ENCODE measurements at regions not wholly inside any gene's neighbourhood (a gene's known extent, or its start where the extent isn't known, plus 50 kb on each side); places are given as distances from the start of the nearest gene placed in this dataset.

DNA sequence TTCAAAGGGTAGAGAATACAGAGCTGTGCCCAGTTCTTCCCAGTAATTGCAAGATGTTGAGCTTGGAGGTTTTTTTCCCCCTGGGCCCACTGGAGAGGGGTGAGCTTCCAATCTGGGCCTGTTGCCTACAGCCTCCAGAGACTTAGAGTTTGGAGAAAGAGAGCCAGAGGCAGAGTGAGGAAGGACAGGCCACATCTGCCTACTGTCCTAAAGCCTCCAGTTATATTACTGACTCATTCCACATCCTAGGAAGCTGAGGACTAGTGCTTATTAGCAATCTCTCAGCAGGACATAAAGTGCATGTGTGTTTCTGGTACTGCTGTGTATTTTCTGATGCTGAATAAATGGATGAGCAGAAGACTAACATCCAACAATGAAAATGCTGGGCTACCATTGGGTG is 181.0 kb upstream of the MAMLD1 start:
- H3K9me3 ChIP-seq (ENCODE audit: control insufficient read depth, insufficient read depth, low read length), result peaks cover 3% of the 10 kb centered on the region
- no peaks in the 10 kb centered on the region for H3K4me1 ChIP-seq (ENCODE audit: control insufficient read depth, insufficient read depth, low read length)
- no peak overlapping the region for H3K4me3 ChIP-seq (ENCODE audit: low read depth, low read length)
- no peaks in the 10 kb centered on the region for H3K27me3 ChIP-seq (ENCODE audit: control insufficient read depth, insufficient read depth, low read length)
- H3K36me3 ChIP-seq (ENCODE audit: control insufficient read depth, insufficient read depth, low read length), result no peaks in the 10 kb centered on the region
- H3K9ac ChIP-seq (ENCODE audit: low read depth, low read length), result no peak overlapping the region

DNA sequence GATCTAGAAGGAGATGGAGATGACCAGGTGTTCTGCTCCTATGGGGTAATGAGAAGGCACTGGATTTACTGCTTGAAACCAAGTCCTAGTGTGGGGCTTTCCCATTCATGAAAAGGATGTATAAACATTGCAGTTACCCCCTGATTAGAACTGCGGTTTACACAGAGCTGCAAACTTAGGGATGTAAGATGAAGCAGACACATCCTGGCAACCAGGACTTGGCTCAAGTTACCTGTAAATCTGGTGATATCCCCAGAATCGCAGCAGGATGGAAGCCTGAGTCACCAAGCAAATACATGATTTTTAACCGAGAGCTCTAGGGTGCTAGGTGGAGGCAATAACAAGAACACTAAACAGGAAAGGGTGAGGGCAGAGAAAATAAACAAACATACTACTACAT is 178.6 kb upstream of the MAMLD1 start:
- Histone ChIP-seq H3K36me3 (ENCODE audit: control insufficient read depth, insufficient read depth, low read length) (no peaks in the 10 kb centered on the region), H3K4me1 (ENCODE audit: control insufficient read depth, insufficient read depth, low read length) (no peaks in the 10 kb centered on the region), H3K27me3 (ENCODE audit: control insufficient read depth, insufficient read depth, low read length) (no peaks in the 10 kb centered on the region), H3K9me3 (ENCODE audit: control insufficient read depth, insufficient read depth, low read length) (no peaks in the 10 kb centered on the region), H3K9ac (ENCODE audit: low read depth, low read length) (no peak overlapping the region), H3K4me3 (ENCODE audit: low read depth, low read length) (no peak overlapping the region)

GRCh38 chrX:150185766-150186165 is 177.4 kb upstream of the MAMLD1 start:
- no peaks in the 10 kb centered on the region for H3K4me1 ChIP-seq (ENCODE audit: control insufficient read depth, insufficient read depth, low read length)
- H3K4me3 ChIP-seq (ENCODE audit: low read depth, low read length), result no peak overlapping the region
- H3K9me3 ChIP-seq (ENCODE audit: control insufficient read depth, insufficient read depth, low read length), result no peaks in the 10 kb centered on the region
- H3K27me3 ChIP-seq (ENCODE audit: control insufficient read depth, insufficient read depth, low read length), result no peaks in the 10 kb centered on the region
- no peaks in the 10 kb centered on the region for H3K36me3 ChIP-seq (ENCODE audit: control insufficient read depth, insufficient read depth, low read length)
- H3K9ac ChIP-seq (ENCODE audit: low read depth, low read length), result no peak overlapping the region

DNA sequence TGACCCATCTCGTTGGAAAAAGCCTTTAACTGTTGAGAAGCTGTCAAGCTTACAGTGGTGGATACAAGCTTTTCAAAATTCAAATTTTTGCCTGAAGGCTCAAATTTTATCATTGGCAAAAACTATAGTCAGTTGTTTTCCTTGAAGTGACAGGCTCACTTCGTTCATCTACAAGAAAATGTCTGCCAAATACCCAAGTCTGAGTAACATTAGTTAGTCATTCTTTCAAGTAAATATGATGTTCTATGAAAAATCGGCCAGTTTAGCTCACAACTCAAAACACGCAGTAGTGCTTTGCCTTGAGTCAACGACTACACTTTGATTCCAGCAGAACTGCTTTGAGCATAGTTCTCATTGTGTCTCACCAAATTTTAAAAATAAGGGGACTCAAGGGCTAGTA is 170.3 kb upstream of the MAMLD1 start:
- Histone ChIP-seq H3K9me3 (ENCODE audit: control insufficient read depth, insufficient read depth, low read length) (peaks cover 6% of the 10 kb centered on the region), H3K4me1 (ENCODE audit: control insufficient read depth, insufficient read depth, low read length) (no peaks in the 10 kb centered on the region), H3K36me3 (ENCODE audit: control insufficient read depth, insufficient read depth, low read length) (no peaks in the 10 kb centered on the region), H3K4me3 (ENCODE audit: low read depth, low read length) (no peak overlapping the region), H3K27me3 (ENCODE audit: control insufficient read depth, insufficient read depth, low read length) (no peaks in the 10 kb centered on the region), H3K9ac (ENCODE audit: low read depth, low read length) (no peak overlapping the region)

DNA sequence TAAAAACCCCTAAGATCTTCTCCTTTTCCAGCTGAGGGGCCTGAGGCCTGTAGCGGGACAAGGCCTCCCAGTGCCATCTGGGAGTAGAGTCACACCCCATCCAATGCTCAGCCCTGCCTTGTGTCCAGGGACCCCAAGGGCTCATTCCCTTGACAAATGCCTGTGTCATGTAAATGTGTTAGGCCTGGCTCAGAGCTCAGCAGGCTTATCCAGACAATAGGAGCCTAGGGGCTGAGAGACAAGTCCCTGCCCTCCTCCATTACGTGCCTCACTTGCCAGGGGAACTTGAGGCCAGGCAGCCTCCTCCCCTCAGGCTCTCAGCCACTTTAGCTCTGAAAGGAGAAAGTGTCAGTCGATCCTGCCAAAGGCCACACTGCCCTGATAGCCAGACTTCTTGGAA is 166.8 kb upstream of the MAMLD1 start:
- Histone ChIP-seq H3K36me3 (ENCODE audit: control insufficient read depth, insufficient read depth, low read length) (no peaks in the 10 kb centered on the region), H3K4me1 (ENCODE audit: control insufficient read depth, insufficient read depth, low read length) (no peaks in the 10 kb centered on the region), H3K4me3 (ENCODE audit: low read depth, low read length) (no peak overlapping the region), H3K9me3 (ENCODE audit: control insufficient read depth, insufficient read depth, low read length) (peaks cover 6% of the 10 kb centered on the region), H3K9ac (ENCODE audit: low read depth, low read length) (no peak overlapping the region), H3K27me3 (ENCODE audit: control insufficient read depth, insufficient read depth, low read length) (no peaks in the 10 kb centered on the region)

- peaks cover 6% of the 10 kb centered on the region for H3K9me3 ChIP-seq (ENCODE audit: control insufficient read depth, insufficient read depth, low read length)
- H3K4me1 ChIP-seq (ENCODE audit: control insufficient read depth, insufficient read depth, low read length), result no peaks in the 10 kb centered on the region
- H3K27me3 ChIP-seq (ENCODE audit: control insufficient read depth, insufficient read depth, low read length), result no peaks in the 10 kb centered on the region
- no peak overlapping the region for H3K9ac ChIP-seq (ENCODE audit: low read depth, low read length)
- H3K36me3 ChIP-seq (ENCODE audit: control insufficient read depth, insufficient read depth, low read length), result no peaks in the 10 kb centered on the region
- no peak overlapping the region for H3K4me3 ChIP-seq (ENCODE audit: low read depth, low read length)
These were observed 165.7 kb upstream of the MAMLD1 start for GRCh38 chrX:150197388-150197787.

DNA sequence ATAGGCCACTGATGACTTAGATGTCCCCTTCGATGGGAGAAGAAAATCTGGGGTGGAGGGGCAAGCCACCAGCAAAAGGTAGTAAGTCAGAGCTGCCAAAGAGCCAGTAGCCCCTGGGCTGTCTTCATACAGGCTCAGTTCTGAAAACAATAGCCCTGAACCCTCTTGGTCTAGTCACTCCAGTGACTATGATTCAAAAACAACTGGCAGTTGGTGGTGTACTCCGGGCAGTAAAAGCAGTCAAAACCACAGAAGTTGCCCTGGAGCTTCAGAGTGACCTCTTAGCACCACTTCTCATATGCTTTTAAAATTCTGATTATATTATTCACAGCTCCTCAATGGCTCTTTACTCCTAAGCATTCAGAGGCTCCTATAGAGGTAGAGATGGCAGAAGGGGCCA is 164.3 kb upstream of the MAMLD1 start:
- Histone ChIP-seq H3K27me3 (ENCODE audit: control insufficient read depth, insufficient read depth, low read length) (no peaks in the 10 kb centered on the region), H3K4me1 (ENCODE audit: control insufficient read depth, insufficient read depth, low read length) (no peaks in the 10 kb centered on the region), H3K9me3 (ENCODE audit: control insufficient read depth, insufficient read depth, low read length) (peaks cover 6% of the 10 kb centered on the region), H3K4me3 (ENCODE audit: low read depth, low read length) (no peak overlapping the region), H3K36me3 (ENCODE audit: control insufficient read depth, insufficient read depth, low read length) (no peaks in the 10 kb centered on the region), H3K9ac (ENCODE audit: low read depth, low read length) (no peak overlapping the region)

- Histone ChIP-seq H3K9ac (ENCODE audit: low read depth, low read length) (no peak overlapping the region), H3K4me1 (ENCODE audit: control insufficient read depth, insufficient read depth, low read length) (no peaks in the 10 kb centered on the region), H3K9me3 (ENCODE audit: control insufficient read depth, insufficient read depth, low read length) (peaks cover 6% of the 10 kb centered on the region)
These were observed 163.9 kb upstream of the MAMLD1 start for GRCh38 chrX:150199181-150199580.

DNA sequence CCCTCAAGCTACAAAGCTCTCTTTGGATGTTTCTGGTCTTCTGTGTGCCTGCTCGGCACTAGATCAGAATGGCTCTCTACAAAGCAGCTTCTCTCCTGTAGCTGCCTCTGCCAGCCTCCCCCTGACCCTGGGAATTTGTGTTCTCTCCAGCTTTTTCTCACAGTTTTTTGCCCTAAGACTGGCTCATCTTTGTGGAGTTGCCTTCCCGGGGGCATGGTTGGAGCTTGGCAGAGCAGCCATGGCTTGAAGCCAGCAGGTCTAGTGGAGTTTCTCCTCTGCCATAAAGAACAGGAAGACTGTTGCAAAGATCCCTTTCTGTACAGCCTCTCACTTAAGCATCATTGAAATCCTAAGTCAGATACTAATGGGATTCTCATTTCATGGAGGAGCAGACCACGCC is 163.3 kb upstream of the MAMLD1 start:
- Histone ChIP-seq H3K36me3 (ENCODE audit: control insufficient read depth, insufficient read depth, low read length) (no peaks in the 10 kb centered on the region), H3K9ac (ENCODE audit: low read depth, low read length) (no peak overlapping the region), H3K27me3 (ENCODE audit: control insufficient read depth, insufficient read depth, low read length) (no peaks in the 10 kb centered on the region), H3K4me1 (ENCODE audit: control insufficient read depth, insufficient read depth, low read length) (no peaks in the 10 kb centered on the region), H3K9me3 (ENCODE audit: control insufficient read depth, insufficient read depth, low read length) (peaks cover 6% of the 10 kb centered on the region), H3K4me3 (ENCODE audit: low read depth, low read length) (no peak overlapping the region)

More at GRCh38 chrX:150199181-150199580, 163.9 kb upstream of the MAMLD1 start:
- H3K27me3 ChIP-seq (ENCODE audit: control insufficient read depth, insufficient read depth, low read length), result no peaks in the 10 kb centered on the region
- no peak overlapping the region for H3K4me3 ChIP-seq (ENCODE audit: low read depth, low read length)
- no peaks in the 10 kb centered on the region for H3K36me3 ChIP-seq (ENCODE audit: control insufficient read depth, insufficient read depth, low read length)

GRCh38 chrX:150200361-150200760 is 162.8 kb upstream of the MAMLD1 start:
- H3K9ac ChIP-seq (ENCODE audit: low read depth, low read length), result no peak overlapping the region
- H3K4me3 ChIP-seq (ENCODE audit: low read depth, low read length), result no peak overlapping the region
- H3K27me3 ChIP-seq (ENCODE audit: control insufficient read depth, insufficient read depth, low read length), result no peaks in the 10 kb centered on the region
- H3K9me3 ChIP-seq (ENCODE audit: control insufficient read depth, insufficient read depth, low read length), result peaks cover 6% of the 10 kb centered on the region
- H3K36me3 ChIP-seq (ENCODE audit: control insufficient read depth, insufficient read depth, low read length), result no peaks in the 10 kb centered on the region
- no peaks in the 10 kb centered on the region for H3K4me1 ChIP-seq (ENCODE audit: control insufficient read depth, insufficient read depth, low read length)

- no peak overlapping the region for H3K9ac ChIP-seq (ENCODE audit: low read depth, low read length)
These were observed 162.3 kb upstream of the MAMLD1 start for GRCh38 chrX:150200820-150201287.

DNA sequence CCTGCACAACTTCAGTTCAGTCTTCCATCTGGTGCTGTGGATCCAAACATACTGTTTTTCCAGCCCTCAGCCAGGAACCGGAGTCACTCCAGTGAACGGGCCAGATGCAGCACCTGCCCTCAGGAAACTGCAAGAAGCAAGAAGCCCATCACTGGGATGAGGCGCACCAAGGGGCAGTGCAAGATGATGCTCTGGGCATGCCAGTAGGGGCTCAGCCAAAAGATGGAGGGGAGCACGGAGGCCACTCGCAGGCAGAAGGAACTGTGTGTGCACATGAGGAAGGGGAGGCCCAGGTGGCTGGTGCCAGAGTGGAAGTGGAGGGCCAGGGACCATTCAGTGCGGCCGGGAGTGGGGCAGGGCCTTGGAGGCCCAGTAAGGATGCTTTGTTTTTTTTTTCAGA is 161.7 kb upstream of the MAMLD1 start:
- Histone ChIP-seq H3K9me3 (ENCODE audit: control insufficient read depth, insufficient read depth, low read length) (peaks cover under 1% of the 10 kb centered on the region), H3K36me3 (ENCODE audit: control insufficient read depth, insufficient read depth, low read length) (no peaks in the 10 kb centered on the region), H3K9ac (ENCODE audit: low read depth, low read length) (no peak overlapping the region), H3K4me1 (ENCODE audit: control insufficient read depth, insufficient read depth, low read length) (no peaks in the 10 kb centered on the region), H3K27me3 (ENCODE audit: control insufficient read depth, insufficient read depth, low read length) (no peaks in the 10 kb centered on the region), H3K4me3 (ENCODE audit: low read depth, low read length) (no peak overlapping the region)

More at GRCh38 chrX:150200820-150201287, 162.3 kb upstream of the MAMLD1 start:
- no peaks in the 10 kb centered on the region for H3K36me3 ChIP-seq (ENCODE audit: control insufficient read depth, insufficient read depth, low read length)
- H3K27me3 ChIP-seq (ENCODE audit: control insufficient read depth, insufficient read depth, low read length), result no peaks in the 10 kb centered on the region
- H3K4me3 ChIP-seq (ENCODE audit: low read depth, low read length), result no peak overlapping the region
- H3K4me1 ChIP-seq (ENCODE audit: control insufficient read depth, insufficient read depth, low read length), result no peaks in the 10 kb centered on the region
- peaks cover 6% of the 10 kb centered on the region for H3K9me3 ChIP-seq (ENCODE audit: control insufficient read depth, insufficient read depth, low read length)

GRCh38 chrX:150201841-150202240 is 161.3 kb upstream of the MAMLD1 start:
- Histone ChIP-seq H3K9ac (ENCODE audit: low read depth, low read length) (no peak overlapping the region), H3K27me3 (ENCODE audit: control insufficient read depth, insufficient read depth, low read length) (no peaks in the 10 kb centered on the region), H3K36me3 (ENCODE audit: control insufficient read depth, insufficient read depth, low read length) (no peaks in the 10 kb centered on the region), H3K9me3 (ENCODE audit: control insufficient read depth, insufficient read depth, low read length) (no peaks in the 10 kb centered on the region), H3K4me1 (ENCODE audit: control insufficient read depth, insufficient read depth, low read length) (no peaks in the 10 kb centered on the region), H3K4me3 (ENCODE audit: low read depth, low read length) (no peak overlapping the region)

All from iPS-15b (cell line).